GM20000 (cell line): ENCODE measurements at regions not wholly inside any gene's neighbourhood (a gene's known extent, or its start where the extent isn't known, plus 50 kb on each side); places are given as distances from the start of the nearest gene placed in this dataset.
"Not testable (repeated sequence)": the region's sequence is repeated elsewhere in the genome, so short reads cannot be mapped to it uniquely, and the experiment has no call there.

Source experiments
- DNase-seq: peaks from one replicate; pipeline ENCODE4 v3.0.0; 2012; ENCODE audit warnings: low spot score
- TF ChIP-seq, protein P1 (sequence below): IDR thresholded peaks from 2 replicates; pipeline ENCODE4 v1.5.1; 2012; ENCODE audit warnings: mild to moderate bottlenecking, control low read depth; ENCODE audit errors: extremely low read depth, missing control alignments

DNA sequence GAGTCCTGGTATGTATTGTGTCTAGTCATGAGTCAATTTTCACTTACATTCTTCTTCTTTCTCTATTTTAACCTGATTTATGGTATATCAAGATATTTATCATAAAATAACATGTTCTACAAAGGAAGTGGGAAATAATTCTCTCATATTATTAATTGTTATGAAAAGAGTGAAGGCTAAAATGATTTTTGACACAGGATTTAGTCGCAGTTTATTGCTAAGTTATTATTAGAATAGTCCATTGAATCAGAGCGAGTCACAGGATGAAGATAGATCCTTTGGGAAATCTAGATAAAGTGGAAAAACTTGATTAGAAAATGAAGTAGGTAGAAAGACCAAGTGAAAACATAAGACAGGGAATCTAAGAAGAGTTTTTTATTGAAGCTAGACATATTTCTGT, 184.3 kb upstream of the DGKB start:
- TF ChIP-seq, protein P1, sequence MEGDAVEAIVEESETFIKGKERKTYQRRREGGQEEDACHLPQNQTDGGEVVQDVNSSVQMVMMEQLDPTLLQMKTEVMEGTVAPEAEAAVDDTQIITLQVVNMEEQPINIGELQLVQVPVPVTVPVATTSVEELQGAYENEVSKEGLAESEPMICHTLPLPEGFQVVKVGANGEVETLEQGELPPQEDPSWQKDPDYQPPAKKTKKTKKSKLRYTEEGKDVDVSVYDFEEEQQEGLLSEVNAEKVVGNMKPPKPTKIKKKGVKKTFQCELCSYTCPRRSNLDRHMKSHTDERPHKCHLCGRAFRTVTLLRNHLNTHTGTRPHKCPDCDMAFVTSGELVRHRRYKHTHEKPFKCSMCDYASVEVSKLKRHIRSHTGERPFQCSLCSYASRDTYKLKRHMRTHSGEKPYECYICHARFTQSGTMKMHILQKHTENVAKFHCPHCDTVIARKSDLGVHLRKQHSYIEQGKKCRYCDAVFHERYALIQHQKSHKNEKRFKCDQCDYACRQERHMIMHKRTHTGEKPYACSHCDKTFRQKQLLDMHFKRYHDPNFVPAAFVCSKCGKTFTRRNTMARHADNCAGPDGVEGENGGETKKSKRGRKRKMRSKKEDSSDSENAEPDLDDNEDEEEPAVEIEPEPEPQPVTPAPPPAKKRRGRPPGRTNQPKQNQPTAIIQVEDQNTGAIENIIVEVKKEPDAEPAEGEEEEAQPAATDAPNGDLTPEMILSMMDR = no peak
- no peak for DNase-seq

DNA sequence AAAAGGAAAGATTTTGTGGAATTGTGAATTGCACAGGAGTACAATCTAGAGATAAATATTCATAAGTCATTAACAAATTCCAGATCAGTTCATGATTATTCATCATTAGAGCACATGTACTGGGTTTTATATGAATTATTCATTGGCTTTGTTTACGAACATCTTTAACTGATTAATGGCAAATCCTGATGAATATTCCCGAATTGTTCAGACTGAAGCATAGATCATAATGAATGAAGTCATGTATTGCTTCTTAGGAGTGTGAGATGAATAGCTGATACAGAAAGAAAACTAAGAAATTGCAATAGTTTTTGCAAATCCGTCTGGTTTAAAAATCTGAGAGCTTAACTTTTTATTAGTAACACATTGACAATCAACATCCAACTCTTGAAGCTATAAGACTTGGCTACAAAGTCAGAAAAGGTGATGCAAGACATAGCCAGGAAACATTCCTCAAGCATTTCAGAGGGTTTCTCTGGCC, 183.6 kb upstream of the DGKB start:
- TF ChIP-seq, protein P1 = no peak
- DNase-seq = no peak

DNA sequence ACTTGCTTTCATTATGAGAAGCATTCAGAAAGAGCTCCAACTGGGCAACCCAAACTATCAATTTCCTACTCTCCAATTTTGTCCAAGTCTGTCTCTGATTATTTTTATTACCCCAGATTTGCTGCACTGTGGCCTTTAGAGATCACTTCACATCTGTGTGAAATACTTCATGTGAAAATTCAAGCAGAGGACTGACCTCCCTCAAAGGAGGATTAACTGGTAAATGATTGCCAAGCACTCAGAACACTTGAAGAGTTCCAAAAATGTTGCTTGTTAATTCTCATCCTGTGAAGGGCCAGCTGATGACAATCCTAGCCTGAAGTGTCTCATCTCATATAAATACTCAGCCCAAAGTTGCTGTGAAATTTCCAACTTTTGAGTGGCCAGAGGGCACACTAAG, 182.8 kb upstream of the DGKB start:
- TF ChIP-seq, protein P1 = no peak
- DNase-seq = no peak

DNA sequence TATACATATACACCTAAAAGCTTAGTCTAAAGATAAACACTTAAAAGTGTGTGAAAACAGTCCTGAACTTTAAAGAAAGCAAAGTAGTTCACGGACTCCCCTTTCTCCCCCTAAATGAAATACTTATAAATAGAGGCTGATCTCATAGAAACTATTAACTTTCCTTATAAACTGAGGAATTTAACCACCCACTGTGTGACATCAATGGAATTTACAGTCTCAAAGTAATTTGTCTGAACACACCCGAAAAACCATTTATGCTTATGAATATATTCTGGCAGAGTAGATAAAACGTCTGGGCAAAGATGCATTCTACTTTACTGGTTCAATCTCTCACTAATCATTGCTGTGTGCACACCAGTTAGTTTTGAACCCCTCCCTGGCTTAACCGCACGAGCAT, 181.8 kb upstream of the DGKB start:
- DNase-seq = no peak

DNA sequence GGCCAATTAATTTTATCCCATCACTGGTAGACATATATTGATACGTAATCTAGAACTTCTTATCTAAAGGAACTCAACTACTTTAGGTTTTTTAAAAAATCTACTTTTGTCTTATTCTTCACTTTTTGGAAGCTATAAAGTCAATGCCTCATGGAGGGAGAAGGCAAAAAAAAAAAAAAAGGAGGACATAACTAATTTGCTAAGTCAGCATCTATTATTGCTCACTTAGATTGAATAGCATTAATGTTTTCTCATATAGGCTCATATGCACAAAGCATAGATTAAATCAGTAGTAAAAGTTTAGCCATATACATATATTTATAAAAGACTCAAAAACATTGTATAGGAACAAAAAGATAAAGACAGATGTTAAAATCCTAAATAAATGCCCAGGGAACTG, 179.3 kb upstream of the DGKB start:
- TF ChIP-seq, protein P1 = no peak

More for the DNA sequence above, 181.8 kb upstream of the DGKB start:
- TF ChIP-seq, protein P1 = no peak

DNA sequence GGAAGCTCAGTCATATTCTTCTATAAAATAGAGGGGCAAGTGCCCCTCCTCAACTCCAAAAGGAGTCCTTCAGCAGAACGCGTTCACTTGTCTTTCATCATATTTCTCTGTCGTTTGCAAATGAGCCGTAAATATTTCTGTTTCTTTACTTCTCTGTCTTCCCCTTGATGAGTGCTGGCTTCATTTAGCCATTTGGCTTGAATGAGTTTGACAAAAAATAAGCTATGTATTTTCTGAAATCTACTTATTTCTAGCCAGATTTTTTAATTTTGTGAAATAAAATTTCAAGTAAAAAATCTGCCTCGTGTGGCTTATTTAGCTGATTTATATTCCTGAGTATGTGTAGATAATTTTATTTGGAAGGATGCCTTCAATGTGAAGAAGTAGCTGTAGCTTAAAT, 170.8 kb upstream of the DGKB start:
- no peak for DNase-seq
- TF ChIP-seq, protein P1 = no peak

More for the DNA sequence above, 179.3 kb upstream of the DGKB start:
- DNase-seq = no peak

DNA sequence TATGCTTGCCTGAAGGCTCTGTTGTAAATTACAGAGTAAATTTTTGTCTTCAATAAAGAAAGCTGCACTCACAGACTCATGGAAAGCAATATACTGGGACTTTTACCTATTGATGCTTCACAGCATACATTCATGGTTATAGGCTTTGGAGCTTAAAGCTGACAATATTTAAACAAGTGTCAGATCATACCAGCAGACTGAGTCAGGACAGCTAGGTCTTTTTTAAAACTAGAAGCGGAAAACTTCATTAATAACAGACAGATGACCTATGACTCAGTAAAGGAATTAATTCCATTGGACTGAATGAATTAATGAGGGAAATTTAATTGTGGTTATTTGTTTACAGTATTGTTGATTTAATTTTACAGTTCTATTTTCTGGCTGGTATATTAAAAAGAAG, 165.8 kb upstream of the DGKB start:
- no peak for DNase-seq
- TF ChIP-seq, protein P1 = no peak

DNA sequence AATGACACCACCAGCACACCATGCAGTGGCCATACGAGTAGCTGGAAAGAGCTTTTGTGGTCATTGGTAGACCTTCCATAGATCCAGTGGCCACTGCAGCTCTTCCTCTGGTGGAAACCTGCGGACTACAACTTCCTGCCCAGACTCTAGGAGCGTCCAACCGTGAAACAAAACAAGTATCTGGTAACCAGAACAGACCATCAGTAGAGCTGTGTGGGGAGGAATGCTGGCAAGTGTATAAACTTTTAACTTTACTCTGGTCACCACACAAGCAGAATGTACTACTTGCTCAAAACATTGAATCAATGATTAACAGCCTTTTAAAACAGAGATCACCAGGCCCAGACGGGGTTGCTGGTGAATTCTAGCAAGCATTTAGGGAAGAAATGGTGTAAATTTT, 154.7 kb upstream of the DGKB start:
- DNase-seq = no peak
- TF ChIP-seq, protein P1 = no peak

DNA sequence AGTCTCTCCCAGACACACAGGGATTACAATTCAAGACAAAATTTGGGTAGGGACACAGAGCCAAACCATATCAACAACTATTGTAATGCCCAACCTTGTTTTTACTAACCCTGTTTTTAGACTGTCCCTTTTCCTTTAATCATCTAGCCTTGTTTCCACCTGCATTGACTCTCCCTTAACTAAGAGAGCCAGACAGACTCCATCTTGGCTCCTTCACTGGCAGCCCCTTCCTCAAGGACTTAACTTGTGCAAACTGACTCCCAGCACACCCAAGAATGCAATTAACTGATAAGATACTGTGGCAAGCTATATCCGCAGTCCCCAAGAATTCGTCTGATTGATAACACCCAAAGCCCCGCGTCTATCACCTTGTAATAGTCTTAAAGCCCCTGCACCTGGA, 151.8 kb upstream of the DGKB start:
- DNase-seq = not testable (repeated sequence)
